Adrenal gland (tissue), 5 donors: ENCODE measurements at regions not wholly inside any gene's neighbourhood (a gene's known extent, or its start where the extent isn't known, plus 50 kb on each side); places are given as distances from the start of the nearest gene placed in this dataset.

Source experiments
- POLR2A ChIP-seq, 2 donors: fragments of 450-650 bp; IDR thresholded peaks; one replicate each; pipeline ENCODE4 v1.6.1; 2017; ENCODE audit warnings: antibody characterized with exemption in 2 of 2, mild to moderate bottlenecking in 2 of 2, moderate library complexity in 1 of 2
- TF ChIP-seq, protein P1 (sequence below), 6 experiments: fragments of 450-650 bp in 4 of 6; fragments of 200-600 bp in 2 of 6; sonication (generic) in 1 of 6; IDR thresholded peaks; 1 replicate in 5 of 6; 2 replicates in 1 of 6; pipeline versions ENCODE4 v1.5.1 to v1.8.0; 2016 to 2021; ENCODE audit warnings: antibody characterized with exemption in 6 of 6, mild to moderate bottlenecking in 2 of 6, moderate library complexity in 1 of 6
- donor health status: DM: no; HTN: no; CAD: no.

DNA sequence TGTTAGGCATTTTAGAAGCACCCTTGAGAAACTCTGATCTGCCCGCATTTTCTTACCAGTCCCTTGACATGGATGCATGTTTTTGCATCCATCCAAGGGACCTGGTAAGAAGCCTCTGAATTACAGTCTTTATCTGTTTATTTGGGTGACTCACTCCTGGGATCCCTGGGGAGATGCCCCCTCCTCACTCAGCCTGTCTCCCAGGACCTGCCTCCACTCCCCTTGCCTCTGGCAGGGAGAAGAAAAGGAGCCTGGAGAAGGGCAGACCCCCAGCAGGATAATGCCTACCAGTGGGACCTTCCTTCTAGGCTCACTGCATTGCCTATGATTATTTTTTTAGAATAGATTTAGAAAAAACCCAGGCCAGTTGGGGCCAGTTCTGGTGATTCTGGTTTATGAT is 329.4 kb downstream of the PTTG2 start:
- TF ChIP-seq, protein P1, sequence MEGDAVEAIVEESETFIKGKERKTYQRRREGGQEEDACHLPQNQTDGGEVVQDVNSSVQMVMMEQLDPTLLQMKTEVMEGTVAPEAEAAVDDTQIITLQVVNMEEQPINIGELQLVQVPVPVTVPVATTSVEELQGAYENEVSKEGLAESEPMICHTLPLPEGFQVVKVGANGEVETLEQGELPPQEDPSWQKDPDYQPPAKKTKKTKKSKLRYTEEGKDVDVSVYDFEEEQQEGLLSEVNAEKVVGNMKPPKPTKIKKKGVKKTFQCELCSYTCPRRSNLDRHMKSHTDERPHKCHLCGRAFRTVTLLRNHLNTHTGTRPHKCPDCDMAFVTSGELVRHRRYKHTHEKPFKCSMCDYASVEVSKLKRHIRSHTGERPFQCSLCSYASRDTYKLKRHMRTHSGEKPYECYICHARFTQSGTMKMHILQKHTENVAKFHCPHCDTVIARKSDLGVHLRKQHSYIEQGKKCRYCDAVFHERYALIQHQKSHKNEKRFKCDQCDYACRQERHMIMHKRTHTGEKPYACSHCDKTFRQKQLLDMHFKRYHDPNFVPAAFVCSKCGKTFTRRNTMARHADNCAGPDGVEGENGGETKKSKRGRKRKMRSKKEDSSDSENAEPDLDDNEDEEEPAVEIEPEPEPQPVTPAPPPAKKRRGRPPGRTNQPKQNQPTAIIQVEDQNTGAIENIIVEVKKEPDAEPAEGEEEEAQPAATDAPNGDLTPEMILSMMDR (IDR thresholded peaks at IDR 0.05), result no peak
- no peak for TF ChIP-seq POLR2A (IDR thresholded peaks at IDR 0.05)
